Upper lobe of left lung (tissue), 6 donors: ENCODE measurements at regions not wholly inside any gene's neighbourhood (a gene's known extent, or its start where the extent isn't known, plus 50 kb on each side); places are given as distances from the start of the nearest gene placed in this dataset.

Experiments used
- ATAC-seq, 2 donors: fragments of 200-7000 bp; cut with Tn5 transposase; one replicate each; pipeline ENCODE4 v1.9.1; 2022; ENCODE audit warnings: mild to moderate bottlenecking in 2 of 2, moderate library complexity in 2 of 2; ENCODE audit not compliant: low FRiP score in 2 of 2
- DNase-seq, 2 donors: peaks; one replicate each; pipeline ENCODE4 v3.0.0-alpha.2; 2019 to 2020
- H3K27ac ChIP-seq, 4 donors: fragments of 200-600 bp; sonication (generic); one replicate each; pipeline ENCODE4 v1.5.1; 2016 to 2019
- H3K27me3 ChIP-seq, 4 donors: fragments of 200-600 bp; sonication (generic); one replicate each; pipeline ENCODE4 v1.5.1; 2017 to 2019
- H3K36me3 ChIP-seq, 4 donors: fragments of 200-600 bp; sonication (generic); one replicate each; pipeline ENCODE4 v1.5.1; 2016 to 2019
- H3K4me1 ChIP-seq, 4 donors: fragments of 200-600 bp; sonication (generic); one replicate each; pipeline ENCODE4 v1.5.1; 2018 to 2019
- H3K4me3 ChIP-seq, 4 donors: fragments of 200-600 bp; sonication (generic); one replicate each; pipeline ENCODE4 v1.5.1; 2017 to 2019; ENCODE audit warnings: mild to moderate bottlenecking in 2 of 4, moderate library complexity in 1 of 4
- H3K9me3 ChIP-seq, 4 donors: fragments of 200-600 bp; sonication (generic); one replicate each; pipeline ENCODE4 v1.5.1; 2018 to 2019
- CTCF ChIP-seq, 6 experiments: fragments of 450-650 bp in 4 of 6; fragments of 200-600 bp in 2 of 6; sonication (generic) in 2 of 6; IDR thresholded peaks; one replicate each; pipeline ENCODE4 v1.5.1; 2016 to 2019; ENCODE audit warnings: antibody characterized with exemption in 6 of 6
- EP300 ChIP-seq, 4 donors: sonication (generic); formaldehyde crosslinking; IDR thresholded peaks; one replicate each; pipeline ENCODE4 v1.5.1; 2017; ENCODE audit warnings: antibody characterized with exemption in 4 of 4, control low read depth in 2 of 4
- POLR2A ChIP-seq, 4 donors: fragments of 450-650 bp; IDR thresholded peaks; one replicate each; pipeline ENCODE4 v1.5.1; 2016 to 2017; ENCODE audit warnings: antibody characterized with exemption in 4 of 4, mild to moderate bottlenecking in 2 of 4
- POLR2AphosphoS5 ChIP-seq, 2 donors: sonication (generic); formaldehyde crosslinking; IDR thresholded peaks; one replicate each; pipeline ENCODE4 v1.5.1; 2017; ENCODE audit warnings: antibody characterized with exemption in 2 of 2
- WGBS, 2 donors: methylation state at CpG; one replicate each; pipeline ENCODE4 v1.1.5; 2017 to 2018; 5-methylcytosine and 5-hydroxymethylcytosine counted together
- donor health status: DM: no; HTN: no; CAD: no; lungs with moderate emphysema.
- donor health status: DM: no; HTN: yes; CAD: no; lungs with severe emphysema.

GRCh38 chr4:38500433-38500832, 163.6 kb upstream of the KLF3 start:
- 100% methylated on average over 2 of the region's 2 CpGs for WGBS, 2 donors
- Histone ChIP-seq H3K9me3 (no peaks in the 10 kb centered on the region), H3K36me3 (no peaks in the 10 kb centered on the region), H3K27ac (no peak overlapping the region), H3K4me1 (no peaks in the 10 kb centered on the region), H3K4me3 (no peak overlapping the region), H3K27me3 (no peaks in the 10 kb centered on the region)
- no peak for TF ChIP-seq POLR2AphosphoS5 (IDR thresholded peaks at IDR 0.05)
- DNase-seq (no peak), ATAC-seq (no peak)

GRCh38 chr4:38501698-38502097, 162.3 kb upstream of the KLF3 start:
- Histone ChIP-seq H3K36me3 (no peaks in the 10 kb centered on the region), H3K9me3 (no peaks in the 10 kb centered on the region), H3K4me3 (no peak overlapping the region), H3K4me1 (no peaks in the 10 kb centered on the region), H3K27me3 (no peaks in the 10 kb centered on the region), H3K27ac (no peak overlapping the region)
- TF ChIP-seq POLR2AphosphoS5 (IDR thresholded peaks at IDR 0.05) (no peak), EP300 (IDR thresholded peaks at IDR 0.05) (no peak), POLR2A (IDR thresholded peaks at IDR 0.05) (no peak), CTCF (IDR thresholded peaks at IDR 0.05) (no peak)
- DNase-seq (no peak), ATAC-seq (no peak)
- 86 to 90% methylated on average over 2 of the region's 2 CpGs for WGBS, 2 donors

GRCh38 chr4:38503689-38504395, 160.2 kb upstream of the KLF3 start:
- 78% methylated on average over 6 of the region's 6 CpGs for WGBS, 2 donors
- no peak for ATAC-seq
- no peak overlapping the region for H3K27ac ChIP-seq
- H3K4me1 ChIP-seq: no peaks in the 10 kb centered on the region
- no peaks in the 10 kb centered on the region for H3K36me3 ChIP-seq
- H3K4me3 ChIP-seq: no peak overlapping the region
- no peak for DNase-seq
- no peaks in the 10 kb centered on the region for H3K27me3 ChIP-seq
- TF ChIP-seq POLR2AphosphoS5 (IDR thresholded peaks at IDR 0.05) (no peak), CTCF (IDR thresholded peaks at IDR 0.05) (no peak)
- H3K9me3 ChIP-seq: no peaks in the 10 kb centered on the region

GRCh38 chr4:38504396-38504715, 159.6 kb upstream of the KLF3 start:
- H3K36me3 ChIP-seq: no peaks in the 10 kb centered on the region
- ATAC-seq (no peak), DNase-seq (no peak)
- WGBS, 2 donors: 96 to 98% methylated on average over 2 of the region's 2 CpGs
- H3K27me3 ChIP-seq: no peaks in the 10 kb centered on the region
- no peaks in the 10 kb centered on the region for H3K4me1 ChIP-seq
- no peak overlapping the region for H3K4me3 ChIP-seq
- TF ChIP-seq EP300 (IDR thresholded peaks at IDR 0.05): no peak
- TF ChIP-seq CTCF (IDR thresholded peaks at IDR 0.05): no peak
- no peak for TF ChIP-seq POLR2A (IDR thresholded peaks at IDR 0.05)
- H3K9me3 ChIP-seq: no peaks in the 10 kb centered on the region
- no peak overlapping the region for H3K27ac ChIP-seq

GRCh38 chr4:38509551-38509950, 154.4 kb upstream of the KLF3 start:
- DNase-seq (no peak), ATAC-seq (no peak)
- Histone ChIP-seq H3K9me3 (no peaks in the 10 kb centered on the region), H3K36me3 (no peaks in the 10 kb centered on the region), H3K27me3 (no peaks in the 10 kb centered on the region), H3K4me3 (no peak overlapping the region), H3K27ac (no peak overlapping the region), H3K4me1 (no peaks in the 10 kb centered on the region)
- 69 to 73% methylated on average over 4 to 5 of the region's 5 CpGs for WGBS, 2 donors
- TF ChIP-seq CTCF (IDR thresholded peaks at IDR 0.05): no peak
- no peak for TF ChIP-seq POLR2A (IDR thresholded peaks at IDR 0.05)
- no peak for TF ChIP-seq POLR2AphosphoS5 (IDR thresholded peaks at IDR 0.05)
- no peak for TF ChIP-seq EP300 (IDR thresholded peaks at IDR 0.05)
